Activated naive CD4-positive, alpha-beta T cell treated with anti-CD3 and anti-CD28 coated beads, Interleukin-2, amount 10 ng/mL, durations not matched to agents 7 days and 5 days (primary cell): ENCODE measurements at regions not wholly inside any gene's neighbourhood (a gene's known extent, or its start where the extent isn't known, plus 50 kb on each side); places are given as distances from the start of the nearest gene placed in this dataset.

Experiments
- CTCF ChIA-PET: fragments of 350-600 bp; sonication (Branson Sonifier 250); formaldehyde crosslinking; loops from one replicate; lab custom pipeline; 2021; ENCODE audit warnings: antibody characterized with exemption; lab: Charles Lee
- DNase-seq: peaks from one replicate; pipeline ENCODE4 v3.0.0-alpha.2; 2020
- H3K27ac Mint-ChIP-seq: one replicate; pipeline ENCODE4 v1.8.0; 2021; ENCODE audit warnings: mild to moderate bottlenecking, moderate library complexity, mixed read lengths
- H3K27me3 Mint-ChIP-seq: one replicate; pipeline ENCODE4 v1.8.0; 2021; ENCODE audit warnings: mild to moderate bottlenecking, mixed read lengths
- H3K36me3 Mint-ChIP-seq: one replicate; pipeline ENCODE4 v1.8.0; 2021; ENCODE audit warnings: mixed read lengths
- H3K4me1 Mint-ChIP-seq: one replicate; pipeline ENCODE4 v1.8.0; 2021; ENCODE audit warnings: mixed read lengths
- H3K4me3 Mint-ChIP-seq: one replicate; pipeline ENCODE4 v1.8.0; 2021; ENCODE audit warnings: mild to moderate bottlenecking, moderate library complexity, mixed read lengths
- H3K9me3 Mint-ChIP-seq: one replicate; pipeline ENCODE4 v1.8.0; 2021; ENCODE audit warnings: mixed read lengths

DNA sequence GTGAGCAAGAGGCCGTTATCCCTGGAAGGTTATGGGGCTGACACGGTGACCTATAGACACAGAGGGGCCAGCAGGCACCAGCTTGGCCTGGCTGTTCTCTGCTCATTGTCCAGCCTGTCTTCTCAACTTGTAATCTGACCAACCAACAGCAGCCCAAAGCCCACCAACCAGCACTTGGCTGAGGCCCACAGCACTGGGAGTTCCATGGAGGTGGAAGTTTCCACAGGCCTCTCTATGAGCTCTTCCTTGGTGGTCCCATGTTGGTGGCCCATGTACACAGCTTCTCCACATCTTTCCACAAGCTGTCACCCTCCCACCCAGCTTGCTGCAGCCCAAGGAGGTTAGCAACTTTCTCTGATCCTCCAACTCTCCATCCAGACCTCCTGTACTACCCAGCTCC, 56.2 kb upstream of the KLHL31 start:
- Mint-ChIP-seq H3K27ac (no peak overlapping the region), H3K27me3 (peaks cover 45% of the 10 kb centered on the region), H3K36me3 (no peaks in the 10 kb centered on the region), H3K4me3 (no peak overlapping the region), H3K9me3 (no peaks in the 10 kb centered on the region), H3K4me1 (peaks cover 3% of the 10 kb centered on the region)
- DNase-seq = no peak
- CTCF ChIA-PET = interaction anchor here (0.9 to 11.5 kb wide), 4 partner anchors 11 to 227 kb away, joined by 3 to 134 read pairs (median 4); partner anchors contain the start of gene GCLC

DNA sequence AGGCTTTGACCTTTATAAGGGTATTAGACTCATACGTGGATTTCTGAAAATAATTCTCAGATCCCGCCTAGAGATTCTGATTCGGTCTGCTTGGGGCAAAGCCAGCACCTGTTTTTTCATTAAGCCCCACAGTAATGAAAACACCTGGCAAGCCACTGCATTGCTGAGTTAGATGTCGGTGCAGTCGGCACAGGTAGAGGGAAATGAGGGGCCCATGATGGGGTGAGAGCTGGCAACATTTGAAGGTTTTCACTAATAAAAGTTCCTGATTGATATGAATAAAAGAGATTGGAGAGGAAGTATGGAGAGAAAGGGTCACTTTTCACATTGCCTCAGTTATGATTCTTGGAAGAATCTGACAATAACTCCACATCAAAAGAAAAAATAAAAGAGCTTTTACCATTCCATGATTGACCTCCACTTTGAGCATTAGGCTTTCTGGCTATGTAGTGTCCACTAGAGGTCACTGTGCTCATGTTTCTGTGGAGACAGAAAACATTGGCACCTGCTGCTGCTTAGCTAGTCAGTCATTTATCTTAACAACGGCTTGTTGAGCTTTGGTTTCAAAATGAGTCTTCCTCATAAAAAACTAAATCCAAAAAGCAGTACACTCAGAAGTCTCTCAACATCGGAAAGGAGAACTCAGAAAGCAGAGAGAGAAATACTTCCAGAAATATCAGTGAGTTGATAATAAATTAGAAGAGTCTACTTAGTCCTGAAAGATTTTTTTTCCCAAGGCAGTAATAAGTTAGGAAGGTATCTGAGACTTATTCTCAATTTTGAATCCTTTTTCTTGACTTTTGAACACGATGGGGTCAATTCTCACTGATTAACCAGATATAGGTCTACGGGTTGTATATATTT, 53.3 kb upstream of the KLHL31 start:
- H3K27me3 Mint-ChIP-seq = peaks cover 36% of the 10 kb centered on the region
- no peaks in the 10 kb centered on the region for H3K36me3 Mint-ChIP-seq
- H3K9me3 Mint-ChIP-seq = no peaks in the 10 kb centered on the region
- H3K27ac Mint-ChIP-seq = no peak overlapping the region
- H3K4me3 Mint-ChIP-seq = no peak overlapping the region
- peaks cover 2% of the 10 kb centered on the region for H3K4me1 Mint-ChIP-seq
- CTCF ChIA-PET = interaction anchor here (0.5 to 3.7 kb wide), 24 partner anchors 10 to 416 kb away, joined by 3 to 54 read pairs (median 4); partner anchors contain the start of genes KLHL31 and LRRC1
- DNase-seq = peak; percentile 40

DNA sequence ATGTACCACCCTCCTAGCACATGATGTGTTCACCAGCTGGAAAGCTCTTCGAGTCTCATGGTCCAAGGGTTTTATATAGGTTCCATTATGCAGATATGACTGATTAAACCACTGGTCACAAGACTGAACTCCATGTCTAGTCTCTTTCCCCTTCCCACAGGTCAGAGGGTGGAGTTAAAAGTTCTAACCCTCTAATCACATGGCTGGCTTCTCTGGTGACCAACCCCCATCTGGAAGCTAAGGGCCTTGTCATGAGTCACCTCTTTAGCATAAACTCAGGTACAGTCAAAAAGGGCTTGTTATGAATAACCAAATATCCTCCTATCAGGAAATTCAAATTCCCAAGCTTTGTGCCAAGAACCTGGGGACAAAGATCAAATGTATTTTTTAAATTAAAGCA, 52.0 kb upstream of the KLHL31 start:
- H3K4me3 Mint-ChIP-seq = no peak overlapping the region
- DNase-seq = no peak
- no peak overlapping the region for H3K27ac Mint-ChIP-seq
- peaks cover 34% of the 10 kb centered on the region for H3K27me3 Mint-ChIP-seq
- no peaks in the 10 kb centered on the region for H3K36me3 Mint-ChIP-seq
- CTCF ChIA-PET = interaction anchor here (0.8 to 3.7 kb wide), 6 partner anchors 12 to 239 kb away, joined by 3 to 54 read pairs (median 8); no protein-coding TSS in a partner anchor
- H3K4me1 Mint-ChIP-seq = peaks cover 2% of the 10 kb centered on the region
- H3K9me3 Mint-ChIP-seq = no peaks in the 10 kb centered on the region

DNA sequence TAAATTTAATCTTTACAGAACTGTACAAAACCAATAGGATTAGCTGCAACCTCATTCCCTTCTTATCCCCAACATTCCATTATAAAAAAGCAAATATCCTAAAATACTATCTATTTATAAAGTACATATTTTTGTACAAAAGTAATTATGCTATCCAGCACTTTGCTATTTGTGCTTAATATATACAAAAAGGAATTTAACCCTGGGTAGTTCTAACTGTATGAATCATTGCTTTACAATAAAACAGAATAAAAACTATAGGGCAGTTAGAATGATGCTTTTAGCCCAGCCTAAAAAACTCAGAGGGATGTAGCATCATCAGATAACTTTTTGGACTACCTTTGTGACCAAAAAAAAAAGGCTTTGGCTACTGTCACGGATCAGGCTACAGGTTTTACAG, 49.9 kb upstream of the KLHL31 start:
- no peak for DNase-seq
- no peaks in the 10 kb centered on the region for H3K36me3 Mint-ChIP-seq

More for the DNA sequence above, 49.9 kb upstream of the KLHL31 start:
- Mint-ChIP-seq H3K4me1 (peaks cover 2% of the 10 kb centered on the region), H3K27ac (no peak overlapping the region), H3K9me3 (no peaks in the 10 kb centered on the region), H3K27me3 (peaks cover 38% of the 10 kb centered on the region), H3K4me3 (no peak overlapping the region)
- CTCF ChIA-PET = interaction anchor here (0.7 kb wide), 1 partner anchor 16 kb away, joined by 6 read pairs; no protein-coding TSS in a partner anchor
